ENCODE measurements at regions not wholly inside any gene's neighbourhood (a gene's known extent, or its start where the extent isn't known, plus 50 kb on each side); places are given as distances from the start of the nearest gene placed in this dataset.
A peak's percentile ranks its signal among the peaks of the same experiment; 100 is the strongest.

DNA sequence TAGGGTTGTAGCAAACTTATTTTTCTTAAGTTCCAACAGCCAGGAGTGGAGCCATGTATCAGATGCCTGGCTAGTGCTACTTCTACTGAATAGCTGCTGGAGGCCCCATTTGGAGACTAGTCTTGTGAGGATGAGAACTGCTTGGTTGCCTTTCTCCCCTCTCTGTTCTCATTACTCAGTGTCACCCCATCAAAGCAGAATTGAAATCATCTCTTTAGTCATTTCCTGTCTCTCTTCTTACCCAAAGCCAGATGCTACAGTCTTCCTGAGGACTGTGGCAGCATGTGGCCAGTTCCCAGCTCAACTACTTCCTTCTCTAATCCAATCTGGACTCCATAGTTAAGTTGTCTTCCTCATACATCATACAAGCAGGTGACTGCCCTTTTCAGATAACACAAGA is 197.5 kb downstream of the BRINP2 start:
- peak; percentile 8 for DNase-seq (ENCODE audit: low read depth)
- H3K4me3 ChIP-seq (ENCODE audit: low read depth, low read length) = no peak overlapping the region
- TF ChIP-seq, protein P1, sequence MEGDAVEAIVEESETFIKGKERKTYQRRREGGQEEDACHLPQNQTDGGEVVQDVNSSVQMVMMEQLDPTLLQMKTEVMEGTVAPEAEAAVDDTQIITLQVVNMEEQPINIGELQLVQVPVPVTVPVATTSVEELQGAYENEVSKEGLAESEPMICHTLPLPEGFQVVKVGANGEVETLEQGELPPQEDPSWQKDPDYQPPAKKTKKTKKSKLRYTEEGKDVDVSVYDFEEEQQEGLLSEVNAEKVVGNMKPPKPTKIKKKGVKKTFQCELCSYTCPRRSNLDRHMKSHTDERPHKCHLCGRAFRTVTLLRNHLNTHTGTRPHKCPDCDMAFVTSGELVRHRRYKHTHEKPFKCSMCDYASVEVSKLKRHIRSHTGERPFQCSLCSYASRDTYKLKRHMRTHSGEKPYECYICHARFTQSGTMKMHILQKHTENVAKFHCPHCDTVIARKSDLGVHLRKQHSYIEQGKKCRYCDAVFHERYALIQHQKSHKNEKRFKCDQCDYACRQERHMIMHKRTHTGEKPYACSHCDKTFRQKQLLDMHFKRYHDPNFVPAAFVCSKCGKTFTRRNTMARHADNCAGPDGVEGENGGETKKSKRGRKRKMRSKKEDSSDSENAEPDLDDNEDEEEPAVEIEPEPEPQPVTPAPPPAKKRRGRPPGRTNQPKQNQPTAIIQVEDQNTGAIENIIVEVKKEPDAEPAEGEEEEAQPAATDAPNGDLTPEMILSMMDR (IDR thresholded peaks at IDR 0.05; ENCODE audit: insufficient read depth, low read length) = no peak

DNA sequence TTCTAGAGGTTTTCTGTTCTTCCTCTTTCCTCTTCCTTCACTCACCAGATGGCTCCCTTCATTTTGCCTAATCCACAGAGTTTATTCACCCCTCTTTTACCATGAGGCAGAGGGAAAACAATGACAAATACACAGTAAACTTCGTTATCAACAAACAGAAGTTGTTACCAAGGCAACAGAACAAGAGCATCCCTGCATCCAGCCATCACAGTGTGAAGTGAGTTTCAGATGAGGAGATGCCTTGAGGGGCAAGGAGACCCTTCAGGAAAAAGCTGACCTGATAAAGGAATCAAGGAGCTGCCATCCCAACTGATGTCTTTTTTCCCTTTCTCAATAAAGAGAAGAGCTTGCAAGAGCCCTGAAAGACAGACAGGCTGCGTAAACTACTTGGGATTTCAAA is 195.3 kb downstream of the BRINP2 start:
- TF ChIP-seq, protein P1 (IDR thresholded peaks at IDR 0.05; ENCODE audit: insufficient read depth, low read length) = no peak
- H3K4me3 ChIP-seq (ENCODE audit: low read depth, low read length) = no peak overlapping the region
- no peak for DNase-seq (ENCODE audit: low read depth)

DNA sequence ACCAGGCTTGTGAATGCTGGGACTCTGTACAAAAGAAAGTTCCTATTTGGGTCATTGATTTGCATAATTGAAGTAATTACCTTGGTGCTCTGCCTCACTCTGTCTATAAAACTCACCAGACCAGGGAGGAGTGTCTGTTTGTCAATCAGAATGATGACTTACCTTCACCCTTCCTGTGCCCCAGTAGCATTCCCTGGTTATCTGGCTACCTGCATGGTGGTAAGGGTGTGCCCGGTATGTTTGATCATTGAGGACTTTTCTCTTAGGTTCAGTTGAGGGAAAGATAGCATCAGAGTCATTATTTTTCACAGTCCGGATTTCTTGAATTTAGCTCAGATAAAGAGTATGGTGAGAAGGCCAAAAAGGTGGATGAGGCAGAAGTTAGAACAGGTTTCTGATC is 190.0 kb downstream of the BRINP2 start:
- H3K4me3 ChIP-seq (ENCODE audit: low read depth, low read length) = no peak overlapping the region
- no peak for DNase-seq (ENCODE audit: low read depth)
- TF ChIP-seq, protein P1 (IDR thresholded peaks at IDR 0.05; ENCODE audit: insufficient read depth, low read length) = no peak

DNA sequence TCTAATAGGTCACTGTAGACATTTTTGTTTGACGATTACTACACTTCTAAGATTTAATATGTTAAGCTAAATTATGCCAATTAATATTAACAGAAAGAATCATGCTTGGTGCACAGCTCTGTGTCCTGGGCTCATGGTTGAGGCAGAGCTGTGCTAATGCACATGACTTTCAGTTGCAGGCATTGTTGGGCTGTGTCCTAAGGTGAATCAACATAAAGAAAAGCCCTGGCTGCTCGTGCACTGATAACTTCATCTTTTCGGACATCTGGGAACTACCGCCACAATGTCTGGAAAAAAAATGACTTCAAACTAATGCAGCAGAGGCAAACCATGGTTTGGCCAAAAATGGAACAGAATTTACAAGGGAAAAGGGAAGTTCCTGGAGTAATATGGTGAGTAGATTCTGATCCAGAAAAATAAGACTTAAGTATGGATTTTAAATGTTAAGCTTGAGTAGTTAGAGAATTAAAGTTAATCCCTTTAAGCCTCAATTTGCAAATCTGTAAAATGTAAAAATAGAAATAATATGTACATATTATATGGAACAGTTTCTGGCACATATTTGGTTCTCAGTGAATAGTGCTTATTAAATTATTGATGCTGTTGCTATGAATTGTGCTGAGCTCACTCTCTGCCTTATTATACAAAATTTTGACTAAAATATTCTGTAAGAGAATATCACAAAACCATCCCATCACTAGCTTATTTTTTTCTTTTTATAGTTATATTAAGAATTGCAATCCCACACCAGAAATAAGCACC is 186.1 kb downstream of the BRINP2 start:
- TF ChIP-seq, protein P1 (IDR thresholded peaks at IDR 0.05; ENCODE audit: insufficient read depth, low read length) = no peak
- DNase-seq (ENCODE audit: low read depth) = no peak
- no peak overlapping the region for H3K4me3 ChIP-seq (ENCODE audit: low read depth, low read length)

DNA sequence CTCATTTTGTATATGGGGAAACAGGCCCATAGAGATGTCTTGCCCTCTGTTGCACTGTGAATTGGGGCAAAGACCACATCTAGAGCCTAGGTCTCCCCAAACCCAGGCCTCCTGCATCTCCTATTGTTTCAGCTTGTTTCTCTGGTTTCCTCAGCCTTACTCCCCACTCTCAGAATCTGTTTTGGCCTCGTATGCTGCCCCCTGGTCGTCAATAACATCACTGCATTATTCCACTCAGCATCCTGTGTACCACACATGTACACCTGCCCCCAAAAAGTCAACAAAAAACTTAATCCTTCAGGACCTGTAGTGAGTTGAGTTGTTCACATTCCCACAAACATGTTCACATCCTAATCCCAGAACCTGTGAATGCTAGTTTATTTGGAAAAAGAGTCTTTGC is 184.8 kb downstream of the BRINP2 start:
- TF ChIP-seq, protein P1 (IDR thresholded peaks at IDR 0.05; ENCODE audit: insufficient read depth, low read length) = peak; percentile 70
- peak; percentile 47 for DNase-seq (ENCODE audit: low read depth)
- no peak overlapping the region for H3K4me3 ChIP-seq (ENCODE audit: low read depth, low read length)

DNA sequence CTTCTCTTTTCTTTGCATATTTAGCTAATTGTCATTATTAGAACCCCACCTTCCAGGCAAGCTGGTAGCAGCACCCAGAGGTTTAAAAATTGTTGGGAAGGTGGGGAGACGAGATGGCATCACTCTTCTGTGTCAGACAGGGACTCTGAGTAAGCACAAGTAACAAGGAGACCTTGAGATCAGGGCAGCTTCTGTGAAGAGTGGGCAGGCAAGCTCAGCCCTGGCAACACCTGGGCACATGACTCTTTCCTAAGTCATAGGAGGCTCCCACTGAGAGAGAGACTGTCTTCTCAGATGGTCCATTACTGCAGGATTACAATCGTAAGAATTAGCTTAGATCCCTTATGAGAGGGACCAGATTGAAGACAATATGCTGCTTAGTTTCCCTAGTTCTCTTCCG is 183.5 kb downstream of the BRINP2 start:
- no peak overlapping the region for H3K4me3 ChIP-seq (ENCODE audit: low read depth, low read length)
- TF ChIP-seq, protein P1 (IDR thresholded peaks at IDR 0.05; ENCODE audit: insufficient read depth, low read length) = no peak
- DNase-seq (ENCODE audit: low read depth) = no peak

Measured in fibroblast of the aortic adventitia (primary cell).